ENCODE measurements at regions not wholly inside any gene's neighbourhood (a gene's known extent, or its start where the extent isn't known, plus 50 kb on each side); places are given as distances from the start of the nearest gene placed in this dataset.

- no peak overlapping the region for H3K9ac ChIP-seq (ENCODE audit: insufficient read depth, low read depth, low read length)
- DNase-seq (ENCODE audit: low spot score) (no peak), FAIRE-seq (no peak), ATAC-seq (no peak)
- no TSS peak for BruUV-seq (replicated peaks)
- H3K27me3 ChIP-seq (ENCODE audit: control insufficient read depth in 1 of 2, insufficient read depth in 2 of 2, low read length in 2 of 2) = no peaks in the 10 kb centered on the region
- H3K79me2 ChIP-seq (ENCODE audit: insufficient read depth, low read length) = no peaks in the 10 kb centered on the region
- intact Hi-C loops (cut with micrococcal nuclease; ENCODE audit: unreplicated experiment) = no loop called here
- WGBS (ENCODE audit: low lambda C conversion rate) = 3% methylated on average over 2 of the region's 2 CpGs
- peaks cover 10% of the 10 kb centered on the region; the same call in 1 of the 2 replicates for H3K4me1 ChIP-seq (ENCODE audit: insufficient read depth, low read length)
- no peaks in the 10 kb centered on the region for H4K20me1 ChIP-seq (ENCODE audit: insufficient read depth, low read length)
- in situ Hi-C loops (cut with HindIII; ENCODE audit: extremely low pct_ligation_motif_present, low pct_unique_long_range_greater_than_20kb) = no loop called here
- CTCF ChIA-PET (ENCODE audit: low intra/inter-chr PET ratio, low total read pairs) = no interaction called here
- H3K27ac ChIP-seq (ENCODE audit: extremely low read length, insufficient read depth, low read length) = no peak overlapping the region
- H3K36me3 ChIP-seq (replicated peaks in 1 of 2; ENCODE audit: control insufficient read depth in 1 of 2, insufficient read depth in 2 of 2, low read length in 2 of 2) = no peaks in the 10 kb centered on the region
- POLR2A ChIA-PET = no interaction called here
- TF ChIP-seq MAFF (IDR thresholded peaks at IDR 0.05; ENCODE audit: low read depth, low read length) (peak; percentile 87), DNMT1 (CRISPR knock-in tag; IDR thresholded peaks at IDR 0.05) (no peak), SRSF4 (IDR thresholded peaks at IDR 0.05; ENCODE audit: low read depth, low read length, poor library complexity, severe bottlenecking) (no peak), MAFK (conservative IDR thresholded peaks at IDR 0.05 in 1 of 2, IDR thresholded peaks at IDR 0.05 in 1 of 2; ENCODE audit: low read length in 2 of 2) (peak; percentile 85 to 95), ARNTL (CRISPR knock-in tag; IDR thresholded peaks at IDR 0.05) (no peak), TOE1 (CRISPR knock-in tag; IDR thresholded peaks at IDR 0.05) (no peak)
- no peak overlapping the region for H3K4me2 ChIP-seq (ENCODE audit: low read depth, low read length)
- H3K4me3 ChIP-seq (replicated peaks in 1 of 3; ENCODE audit: insufficient read depth in 1 of 3, low read depth in 2 of 3, low read length in 3 of 3) = no peak overlapping the region
- H2AFZ ChIP-seq (ENCODE audit: low read length) = no peak overlapping the region
- no peaks in the 10 kb centered on the region for H3K9me3 ChIP-seq (ENCODE audit: low read length)
Observed at GRCh38 chr6:14722001-14722562, 523.8 kb upstream of the JARID2 start.

- CTCF ChIA-PET (ENCODE audit: low intra/inter-chr PET ratio, low total read pairs) = no interaction called here
- no peak for DNase-seq (ENCODE audit: low spot score)
Observed at GRCh38 chr6:14722704-14723103, 523.2 kb upstream of the JARID2 start.

More at GRCh38 chr6:14722704-14723103, 523.2 kb upstream of the JARID2 start:
- 60% methylated on average over 4 of the region's 9 CpGs for WGBS (ENCODE audit: low lambda C conversion rate)
- intact Hi-C loops (cut with micrococcal nuclease; ENCODE audit: unreplicated experiment) = no loop called here
- no peak for FAIRE-seq
- Histone ChIP-seq H3K4me2 (ENCODE audit: low read depth, low read length) (no peak overlapping the region), H3K9me3 (ENCODE audit: low read length) (no peaks in the 10 kb centered on the region), H3K9ac (ENCODE audit: insufficient read depth, low read depth, low read length) (no peak overlapping the region), H3K27ac (ENCODE audit: extremely low read length, insufficient read depth, low read length) (no peak overlapping the region), H3K4me3 (replicated peaks in 1 of 3; ENCODE audit: insufficient read depth in 1 of 3, low read depth in 2 of 3, low read length in 3 of 3) (no peak overlapping the region), H2AFZ (ENCODE audit: low read length) (peak overlapping the region; percentile 3), H3K79me2 (ENCODE audit: insufficient read depth, low read length) (no peaks in the 10 kb centered on the region), H3K36me3 (replicated peaks in 1 of 2; ENCODE audit: control insufficient read depth in 1 of 2, insufficient read depth in 2 of 2, low read length in 2 of 2) (no peaks in the 10 kb centered on the region), H3K27me3 (ENCODE audit: control insufficient read depth in 1 of 2, insufficient read depth in 2 of 2, low read length in 2 of 2) (no peaks in the 10 kb centered on the region), H3K4me1 (ENCODE audit: insufficient read depth, low read length) (peaks cover 10% of the 10 kb centered on the region; the same call in 1 of the 2 replicates), H4K20me1 (ENCODE audit: insufficient read depth, low read length) (no peaks in the 10 kb centered on the region)
- in situ Hi-C loops (cut with HindIII; ENCODE audit: extremely low pct_ligation_motif_present, low pct_unique_long_range_greater_than_20kb) = no loop called here
- ATAC-seq = no peak
- POLR2A ChIA-PET = no interaction called here
- BruUV-seq (replicated peaks) = no TSS peak
- TF ChIP-seq THAP11 (CRISPR knock-in tag; IDR thresholded peaks at IDR 0.05) = no peak
- no peak for TF ChIP-seq POLR2AphosphoS5 (IDR thresholded peaks at IDR 0.05; ENCODE audit: low read depth, low read length)

Measured in HepG2 (cell line).